ENCODE measurements at regions not wholly inside any gene's neighbourhood (a gene's known extent, or its start where the extent isn't known, plus 50 kb on each side); places are given as distances from the start of the nearest gene placed in this dataset.
"Not testable (repeated sequence)": the region's sequence is repeated elsewhere in the genome, so short reads cannot be mapped to it uniquely, and the experiment has no call there.

GRCh38 chr1:38667626-38668025 is 191.9 kb downstream of the RRAGC start:
- DNase-seq (ENCODE audit: low spot score), result no peak

- no peak for DNase-seq (ENCODE audit: low spot score)
These were observed 197.4 kb downstream of the RRAGC start for GRCh38 chr1:38662126-38662525.

GRCh38 chr1:38658883-38659282 is 200.7 kb downstream of the RRAGC start:
- DNase-seq (ENCODE audit: low spot score), result no peak

- DNase-seq (ENCODE audit: low spot score), result no peak
These were observed 201.7 kb downstream of the RRAGC start for GRCh38 chr1:38657873-38658272.

- DNase-seq (ENCODE audit: low spot score), result no peak
These were observed 202.2 kb downstream of the RRAGC start for GRCh38 chr1:38657207-38657840.

- no peak for DNase-seq (ENCODE audit: low spot score)
These were observed 202.8 kb downstream of the RRAGC start for GRCh38 chr1:38656726-38657125.

GRCh38 chr1:38652217-38652616 is 207.4 kb downstream of the RRAGC start:
- DNase-seq (ENCODE audit: low spot score), result no peak

GRCh38 chr1:38651669-38652068 is 207.9 kb downstream of the RRAGC start:
- no peak for DNase-seq (ENCODE audit: low spot score)

GRCh38 chr1:38648417-38648816 is 211.2 kb downstream of the RRAGC start:
- DNase-seq (ENCODE audit: low spot score), result no peak

- DNase-seq (ENCODE audit: low spot score), result not testable (repeated sequence)
These were observed 212.2 kb downstream of the RRAGC start for GRCh38 chr1:38647341-38647740.

GRCh38 chr1:38644092-38644491 is 215.5 kb downstream of the RRAGC start:
- DNase-seq (ENCODE audit: low spot score), result no peak

- DNase-seq (ENCODE audit: low spot score), result no peak
These were observed 217.9 kb downstream of the RRAGC start for GRCh38 chr1:38641661-38642060.

- DNase-seq (ENCODE audit: low spot score), result no peak
These were observed 219.2 kb downstream of the RRAGC start for GRCh38 chr1:38640371-38640770.

- no peak for DNase-seq (ENCODE audit: low spot score)
These were observed 231.3 kb downstream of the RRAGC start for GRCh38 chr1:38628241-38628640.

- DNase-seq (ENCODE audit: low spot score), result no peak
These were observed 233.6 kb downstream of the RRAGC start for GRCh38 chr1:38625939-38626338.

- no peak for DNase-seq (ENCODE audit: low spot score)
These were observed 235.1 kb downstream of the RRAGC start for GRCh38 chr1:38624336-38625039.

- DNase-seq (ENCODE audit: low spot score), result no peak
These were observed 236.0 kb downstream of the RRAGC start for GRCh38 chr1:38623529-38623928.

GRCh38 chr1:38622197-38622596 is 237.4 kb downstream of the RRAGC start:
- no peak for DNase-seq (ENCODE audit: low spot score)

- DNase-seq (ENCODE audit: low spot score), result no peak
These were observed 242.7 kb downstream of the RRAGC start for GRCh38 chr1:38616846-38617245.

- DNase-seq (ENCODE audit: low spot score), result no peak
These were observed 243.9 kb downstream of the RRAGC start for GRCh38 chr1:38615680-38616079.

GRCh38 chr1:38614861-38615260 is 244.7 kb downstream of the RRAGC start:
- DNase-seq (ENCODE audit: low spot score), result no peak

- no peak for DNase-seq (ENCODE audit: low spot score)
These were observed 245.6 kb downstream of the RRAGC start for GRCh38 chr1:38613996-38614395.

GRCh38 chr1:38612951-38613350 is 246.6 kb downstream of the RRAGC start:
- DNase-seq (ENCODE audit: low spot score), result no peak

GRCh38 chr1:38611664-38612211 is 247.8 kb downstream of the RRAGC start:
- no peak for DNase-seq (ENCODE audit: low spot score)
